ENCODE measurements at regions not wholly inside any gene's neighbourhood (a gene's known extent, or its start where the extent isn't known, plus 50 kb on each side); places are given as distances from the start of the nearest gene placed in this dataset.

- Histone ChIP-seq H3K4me3 (ENCODE audit: low read length in 3 of 3) (no peak overlapping the region), H3K27me3 (ENCODE audit: control insufficient read depth in 3 of 3, insufficient read depth in 3 of 3, low read length in 3 of 3) (peaks cover 3 to 26% (median 10%) of the 10 kb centered on the region in 3 donors), H3K36me3 (ENCODE audit: control insufficient read depth in 3 of 3, insufficient read depth in 3 of 3, low read length in 3 of 3) (no peaks in the 10 kb centered on the region)
These were observed 109.4 kb upstream of the RCN1 start for GRCh38 chr11:31981457-31981856.

GRCh38 chr11:31977343-31977742 is 113.5 kb upstream of the RCN1 start:
- Histone ChIP-seq H3K4me1 (ENCODE audit: control insufficient read depth in 3 of 3, insufficient read depth in 3 of 3, low read length in 3 of 3) (no peaks in the 10 kb centered on the region), H3K9me3 (ENCODE audit: control insufficient read depth in 3 of 3, low read length in 3 of 3) (no peaks in the 10 kb centered on the region), H3K36me3 (ENCODE audit: control insufficient read depth in 3 of 3, insufficient read depth in 3 of 3, low read length in 3 of 3) (no peaks in the 10 kb centered on the region), H3K27me3 (ENCODE audit: control insufficient read depth in 3 of 3, insufficient read depth in 3 of 3, low read length in 3 of 3) (peaks cover 3 to 18% (median 5%) of the 10 kb centered on the region in 3 donors), H3K27ac (ENCODE audit: low read depth, low read length) (no peak overlapping the region), H3K4me3 (ENCODE audit: low read length in 3 of 3) (no peak overlapping the region), H3K9ac (ENCODE audit: low read depth in 1 of 3, low read length in 3 of 3) (no peak overlapping the region)

More at GRCh38 chr11:31981457-31981856, 109.4 kb upstream of the RCN1 start:
- Histone ChIP-seq H3K9ac (ENCODE audit: low read depth in 1 of 3, low read length in 3 of 3) (no peak overlapping the region), H3K9me3 (ENCODE audit: control insufficient read depth in 3 of 3, low read length in 3 of 3) (no peaks in the 10 kb centered on the region), H3K4me1 (ENCODE audit: control insufficient read depth in 3 of 3, insufficient read depth in 3 of 3, low read length in 3 of 3) (no peaks in the 10 kb centered on the region), H3K27ac (ENCODE audit: low read depth, low read length) (no peak overlapping the region)

GRCh38 chr11:31974366-31975136 is 116.3 kb upstream of the RCN1 start:
- Histone ChIP-seq H3K4me1 (ENCODE audit: control insufficient read depth in 3 of 3, insufficient read depth in 3 of 3, low read length in 3 of 3) (no peaks in the 10 kb centered on the region), H3K4me3 (ENCODE audit: low read length in 3 of 3) (no peak overlapping the region), H3K9me3 (ENCODE audit: control insufficient read depth in 3 of 3, low read length in 3 of 3) (no peaks in the 10 kb centered on the region), H3K27me3 (ENCODE audit: control insufficient read depth in 3 of 3, insufficient read depth in 3 of 3, low read length in 3 of 3) (peaks cover 0 to 19% (median 5%) of the 10 kb centered on the region in 3 donors), H3K9ac (ENCODE audit: low read depth in 1 of 3, low read length in 3 of 3) (no peak overlapping the region), H3K36me3 (ENCODE audit: control insufficient read depth in 3 of 3, insufficient read depth in 3 of 3, low read length in 3 of 3) (no peaks in the 10 kb centered on the region), H3K27ac (ENCODE audit: low read depth, low read length) (no peak overlapping the region)

- Histone ChIP-seq H3K36me3 (ENCODE audit: control insufficient read depth in 3 of 3, insufficient read depth in 3 of 3, low read length in 3 of 3) (no peaks in the 10 kb centered on the region), H3K9me3 (ENCODE audit: control insufficient read depth in 3 of 3, low read length in 3 of 3) (no peaks in the 10 kb centered on the region), H3K27me3 (ENCODE audit: control insufficient read depth in 3 of 3, insufficient read depth in 3 of 3, low read length in 3 of 3) (peaks cover 0 to 19% (median 5%) of the 10 kb centered on the region in 3 donors), H3K9ac (ENCODE audit: low read depth in 1 of 3, low read length in 3 of 3) (no peak overlapping the region), H3K4me1 (ENCODE audit: control insufficient read depth in 3 of 3, insufficient read depth in 3 of 3, low read length in 3 of 3) (no peaks in the 10 kb centered on the region), H3K4me3 (ENCODE audit: low read length in 3 of 3) (no peak overlapping the region), H3K27ac (ENCODE audit: low read depth, low read length) (no peak overlapping the region)
These were observed 117.7 kb upstream of the RCN1 start for GRCh38 chr11:31973172-31973571.

- Histone ChIP-seq H3K9ac (ENCODE audit: low read depth in 1 of 3, low read length in 3 of 3) (no peak overlapping the region), H3K4me1 (ENCODE audit: control insufficient read depth in 3 of 3, insufficient read depth in 3 of 3, low read length in 3 of 3) (no peaks in the 10 kb centered on the region), H3K9me3 (ENCODE audit: control insufficient read depth in 3 of 3, low read length in 3 of 3) (no peaks in the 10 kb centered on the region), H3K27me3 (ENCODE audit: control insufficient read depth in 3 of 3, insufficient read depth in 3 of 3, low read length in 3 of 3) (peaks cover 0 to 14% (median 5%) of the 10 kb centered on the region in 3 donors), H3K4me3 (ENCODE audit: low read length in 3 of 3) (no peak overlapping the region), H3K27ac (ENCODE audit: low read depth, low read length) (no peak overlapping the region), H3K36me3 (ENCODE audit: control insufficient read depth in 3 of 3, insufficient read depth in 3 of 3, low read length in 3 of 3) (no peaks in the 10 kb centered on the region)
These were observed 118.3 kb upstream of the RCN1 start for GRCh38 chr11:31972623-31973022.

GRCh38 chr11:31969359-31969702 is 121.5 kb upstream of the RCN1 start:
- no peaks in the 10 kb centered on the region for H3K36me3 ChIP-seq (ENCODE audit: control insufficient read depth in 3 of 3, insufficient read depth in 3 of 3, low read length in 3 of 3)
- H3K27ac ChIP-seq (ENCODE audit: low read depth, low read length): no peak overlapping the region
- H3K9ac ChIP-seq (ENCODE audit: low read depth in 1 of 3, low read length in 3 of 3): no peak overlapping the region
- H3K9me3 ChIP-seq (ENCODE audit: control insufficient read depth in 3 of 3, low read length in 3 of 3): no peaks in the 10 kb centered on the region
- peaks cover 0 to 5% (median 5%) of the 10 kb centered on the region in 3 donors for H3K27me3 ChIP-seq (ENCODE audit: control insufficient read depth in 3 of 3, insufficient read depth in 3 of 3, low read length in 3 of 3)
- H3K4me1 ChIP-seq (ENCODE audit: control insufficient read depth in 3 of 3, insufficient read depth in 3 of 3, low read length in 3 of 3): no peaks in the 10 kb centered on the region
- no peak overlapping the region for H3K4me3 ChIP-seq (ENCODE audit: low read length in 3 of 3)

- Histone ChIP-seq H3K9me3 (ENCODE audit: control insufficient read depth in 3 of 3, low read length in 3 of 3) (no peaks in the 10 kb centered on the region), H3K4me3 (ENCODE audit: low read length in 3 of 3) (no peak overlapping the region), H3K27me3 (ENCODE audit: control insufficient read depth in 3 of 3, insufficient read depth in 3 of 3, low read length in 3 of 3) (peaks cover 0 to 5% (median 5%) of the 10 kb centered on the region in 3 donors), H3K27ac (ENCODE audit: low read depth, low read length) (no peak overlapping the region), H3K36me3 (ENCODE audit: control insufficient read depth in 3 of 3, insufficient read depth in 3 of 3, low read length in 3 of 3) (no peaks in the 10 kb centered on the region), H3K4me1 (ENCODE audit: control insufficient read depth in 3 of 3, insufficient read depth in 3 of 3, low read length in 3 of 3) (no peaks in the 10 kb centered on the region), H3K9ac (ENCODE audit: low read depth in 1 of 3, low read length in 3 of 3) (no peak overlapping the region)
These were observed 122.2 kb upstream of the RCN1 start for GRCh38 chr11:31968461-31969358.

GRCh38 chr11:31967404-31968130 is 123.3 kb upstream of the RCN1 start:
- peaks cover 0 to 5% (median 0%) of the 10 kb centered on the region in 3 donors for H3K27me3 ChIP-seq (ENCODE audit: control insufficient read depth in 3 of 3, insufficient read depth in 3 of 3, low read length in 3 of 3)
- no peaks in the 10 kb centered on the region for H3K4me1 ChIP-seq (ENCODE audit: control insufficient read depth in 3 of 3, insufficient read depth in 3 of 3, low read length in 3 of 3)
- H3K36me3 ChIP-seq (ENCODE audit: control insufficient read depth in 3 of 3, insufficient read depth in 3 of 3, low read length in 3 of 3): no peaks in the 10 kb centered on the region
- no peak overlapping the region for H3K4me3 ChIP-seq (ENCODE audit: low read length in 3 of 3)
- H3K9ac ChIP-seq (ENCODE audit: low read depth in 1 of 3, low read length in 3 of 3): no peak overlapping the region
- H3K9me3 ChIP-seq (ENCODE audit: control insufficient read depth in 3 of 3, low read length in 3 of 3): no peaks in the 10 kb centered on the region
- H3K27ac ChIP-seq (ENCODE audit: low read depth, low read length): no peak overlapping the region

GRCh38 chr11:31966846-31967245 is 124.0 kb upstream of the RCN1 start:
- Histone ChIP-seq H3K9ac (ENCODE audit: low read depth in 1 of 3, low read length in 3 of 3) (no peak overlapping the region), H3K9me3 (ENCODE audit: control insufficient read depth in 3 of 3, low read length in 3 of 3) (no peaks in the 10 kb centered on the region), H3K27ac (ENCODE audit: low read depth, low read length) (no peak overlapping the region), H3K27me3 (ENCODE audit: control insufficient read depth in 3 of 3, insufficient read depth in 3 of 3, low read length in 3 of 3) (peaks cover 0 to 5% (median 0%) of the 10 kb centered on the region in 3 donors), H3K4me3 (ENCODE audit: low read length in 3 of 3) (no peak overlapping the region), H3K36me3 (ENCODE audit: control insufficient read depth in 3 of 3, insufficient read depth in 3 of 3, low read length in 3 of 3) (no peaks in the 10 kb centered on the region), H3K4me1 (ENCODE audit: control insufficient read depth in 3 of 3, insufficient read depth in 3 of 3, low read length in 3 of 3) (no peaks in the 10 kb centered on the region)

Data from skeletal muscle tissue (tissue), 3 donors.